ENCODE measurements at regions not wholly inside any gene's neighbourhood (a gene's known extent, or its start where the extent isn't known, plus 50 kb on each side); places are given as distances from the start of the nearest gene placed in this dataset.

DNA sequence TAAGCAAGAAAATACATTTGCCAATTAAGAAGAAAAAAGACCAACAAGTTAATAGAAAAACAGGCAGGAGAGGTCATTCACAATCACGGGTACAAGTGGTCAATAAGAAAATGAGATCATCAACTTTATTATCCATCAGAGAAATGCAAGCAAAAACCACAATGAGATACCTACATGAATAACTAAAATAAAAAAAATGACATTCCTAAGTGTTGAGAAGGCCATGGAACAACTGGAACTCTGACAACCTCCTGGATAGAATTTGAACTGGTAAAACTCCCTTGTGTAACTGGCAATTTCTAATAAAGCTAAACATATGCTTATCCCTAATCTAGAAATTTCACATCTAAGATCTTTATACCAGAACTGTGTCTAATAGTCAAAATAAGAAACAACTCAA, 135.4 kb upstream of the BACE2 start:
- TF ChIP-seq, protein P1, sequence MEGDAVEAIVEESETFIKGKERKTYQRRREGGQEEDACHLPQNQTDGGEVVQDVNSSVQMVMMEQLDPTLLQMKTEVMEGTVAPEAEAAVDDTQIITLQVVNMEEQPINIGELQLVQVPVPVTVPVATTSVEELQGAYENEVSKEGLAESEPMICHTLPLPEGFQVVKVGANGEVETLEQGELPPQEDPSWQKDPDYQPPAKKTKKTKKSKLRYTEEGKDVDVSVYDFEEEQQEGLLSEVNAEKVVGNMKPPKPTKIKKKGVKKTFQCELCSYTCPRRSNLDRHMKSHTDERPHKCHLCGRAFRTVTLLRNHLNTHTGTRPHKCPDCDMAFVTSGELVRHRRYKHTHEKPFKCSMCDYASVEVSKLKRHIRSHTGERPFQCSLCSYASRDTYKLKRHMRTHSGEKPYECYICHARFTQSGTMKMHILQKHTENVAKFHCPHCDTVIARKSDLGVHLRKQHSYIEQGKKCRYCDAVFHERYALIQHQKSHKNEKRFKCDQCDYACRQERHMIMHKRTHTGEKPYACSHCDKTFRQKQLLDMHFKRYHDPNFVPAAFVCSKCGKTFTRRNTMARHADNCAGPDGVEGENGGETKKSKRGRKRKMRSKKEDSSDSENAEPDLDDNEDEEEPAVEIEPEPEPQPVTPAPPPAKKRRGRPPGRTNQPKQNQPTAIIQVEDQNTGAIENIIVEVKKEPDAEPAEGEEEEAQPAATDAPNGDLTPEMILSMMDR (IDR thresholded peaks at IDR 0.05; ENCODE audit: extremely low read depth, missing control alignments) = no peak
- no peak for DNase-seq (ENCODE audit: low spot score)

GRCh38 chr21:41037212-41037611, 130.7 kb upstream of the BACE2 start:
- TF ChIP-seq, protein P1 (IDR thresholded peaks at IDR 0.05; ENCODE audit: extremely low read depth, missing control alignments) = no peak
- DNase-seq (ENCODE audit: low spot score) = no peak

DNA sequence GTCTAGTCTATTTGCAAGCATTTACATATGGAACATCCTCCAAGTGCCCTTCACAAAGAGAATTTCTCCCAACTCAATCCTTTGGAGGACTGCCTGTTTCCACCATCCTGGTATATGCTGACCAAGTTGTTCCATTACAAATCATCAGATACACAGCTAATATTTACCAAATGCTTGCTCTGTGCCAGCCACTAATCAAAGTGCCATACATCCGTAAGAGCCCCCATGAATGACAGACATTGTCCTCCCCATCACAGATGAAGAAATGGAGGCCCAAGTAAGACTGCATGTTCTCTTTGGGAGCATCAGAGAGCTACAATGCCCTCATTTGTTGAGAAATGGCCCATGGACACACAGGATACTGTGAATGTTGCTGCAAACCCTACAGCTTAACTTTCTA, 130.0 kb upstream of the BACE2 start:
- no peak for DNase-seq (ENCODE audit: low spot score)
- TF ChIP-seq, protein P1 (IDR thresholded peaks at IDR 0.05; ENCODE audit: extremely low read depth, missing control alignments) = no peak

GRCh38 chr21:41043014-41043413, 124.9 kb upstream of the BACE2 start:
- DNase-seq (ENCODE audit: low spot score) = no peak
- TF ChIP-seq, protein P1 (IDR thresholded peaks at IDR 0.05; ENCODE audit: extremely low read depth, missing control alignments) = no peak

DNA sequence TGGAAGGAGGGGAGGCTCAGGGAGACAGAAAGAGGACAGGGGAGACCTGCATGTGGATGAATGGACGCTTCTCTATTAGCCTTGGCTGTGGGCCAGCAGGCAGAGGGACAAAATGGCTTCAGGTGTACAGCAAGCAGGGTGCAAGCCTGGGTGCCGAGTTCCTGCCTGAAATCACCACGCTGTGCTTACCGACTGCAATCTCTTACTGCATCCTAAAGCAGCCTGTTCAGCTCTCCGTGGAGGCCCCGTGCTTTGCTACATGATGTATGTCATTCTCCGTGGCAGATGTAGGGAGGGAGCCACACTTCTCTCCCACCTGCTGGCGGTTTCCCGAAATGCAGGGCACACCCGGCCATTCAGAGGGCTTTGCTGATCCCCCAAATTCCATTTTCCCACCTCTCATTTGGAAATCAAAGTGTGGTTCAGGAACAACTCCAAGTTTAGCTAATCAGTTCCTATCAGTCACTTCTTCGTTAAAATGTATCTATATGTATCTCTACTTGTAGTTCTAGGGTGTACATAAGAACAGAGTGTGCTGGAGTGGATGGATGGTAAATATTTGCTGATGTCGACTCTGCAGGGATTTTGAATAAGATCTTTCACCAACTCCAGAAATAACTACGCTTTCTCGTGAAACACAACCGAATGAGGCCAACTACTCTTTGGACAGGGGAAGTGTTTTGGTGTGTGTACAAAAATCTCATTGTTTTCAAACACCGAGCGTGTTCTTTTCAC, 122.3 kb upstream of the BACE2 start:
- no peak for DNase-seq (ENCODE audit: low spot score)
- TF ChIP-seq, protein P1 (IDR thresholded peaks at IDR 0.05; ENCODE audit: extremely low read depth, missing control alignments) = no peak

GRCh38 chr21:41048145-41048544, 119.8 kb upstream of the BACE2 start:
- TF ChIP-seq, protein P1 (IDR thresholded peaks at IDR 0.05; ENCODE audit: extremely low read depth, missing control alignments) = no peak
- DNase-seq (ENCODE audit: low spot score) = no peak

- TF ChIP-seq, protein P1 (IDR thresholded peaks at IDR 0.05; ENCODE audit: extremely low read depth, missing control alignments) = no peak
- no peak for DNase-seq (ENCODE audit: low spot score)
Observed at GRCh38 chr21:41048623-41049022, 119.3 kb upstream of the BACE2 start.

All from GM20000 (cell line).